ENCODE measurements at regions not wholly inside any gene's neighbourhood (a gene's known extent, or its start where the extent isn't known, plus 50 kb on each side); places are given as distances from the start of the nearest gene placed in this dataset.
A peak's percentile ranks its signal among the peaks of the same experiment; 100 is the strongest.
"Not testable (repeated sequence)": the region's sequence is repeated elsewhere in the genome, so short reads cannot be mapped to it uniquely, and the experiment has no call there.

- Histone ChIP-seq H3K4me3 (ENCODE audit: low read length in 3 of 3) (no peak overlapping the region), H3K27me3 (ENCODE audit: control insufficient read depth, insufficient read depth, low read length) (no peaks in the 10 kb centered on the region), H3K9ac (ENCODE audit: low read length in 3 of 3) (no peak overlapping the region), H3K4me1 (ENCODE audit: control insufficient read depth in 2 of 3, insufficient read depth in 2 of 3, low read depth in 1 of 3, low read length in 3 of 3) (peaks cover 0 to 3% (median 0%) of the 10 kb centered on the region in 3 donors), H3K27ac (ENCODE audit: low read depth in 2 of 2, low read length in 2 of 2) (no peak overlapping the region), H3K9me3 (ENCODE audit: control insufficient read depth in 2 of 3, insufficient read depth in 1 of 3, low read length in 3 of 3) (no peaks in the 10 kb centered on the region), H3K36me3 (ENCODE audit: control insufficient read depth in 2 of 3, insufficient read depth in 3 of 3, low read length in 3 of 3) (no peaks in the 10 kb centered on the region)
- intact Hi-C loops (cut with DNase I), result no loop called here
- TF ChIP-seq CTCF (IDR thresholded peaks at IDR 0.05; ENCODE audit: borderline replicate concordance, extremely low read depth, insufficient read depth), result no peak
- FAIRE-seq (no peak), DNase-seq (no peak)
Measured at GRCh38 chr4:127509155-127509554, 123.6 kb upstream of the INTU start.

- H3K4me3 ChIP-seq (ENCODE audit: low read length in 3 of 3); intact Hi-C loops (cut with DNase I); H3K27me3 ChIP-seq (ENCODE audit: control insufficient read depth, insufficient read depth, low read length); H3K36me3 ChIP-seq (ENCODE audit: control insufficient read depth in 2 of 3, insufficient read depth in 3 of 3, low read length in 3 of 3); FAIRE-seq; H3K9ac ChIP-seq (ENCODE audit: low read length in 3 of 3); H3K4me1 ChIP-seq (ENCODE audit: control insufficient read depth in 2 of 3, insufficient read depth in 2 of 3, low read depth in 1 of 3, low read length in 3 of 3); H3K27ac ChIP-seq (ENCODE audit: low read depth in 2 of 2, low read length in 2 of 2); DNase-seq; H3K9me3 ChIP-seq (ENCODE audit: control insufficient read depth in 2 of 3, insufficient read depth in 1 of 3, low read length in 3 of 3): not testable (repeated sequence)
Measured at GRCh38 chr4:127512672-127513071, 120.1 kb upstream of the INTU start.

GRCh38 chr4:127515259-127515658 is 117.5 kb upstream of the INTU start:
- H3K27ac ChIP-seq (ENCODE audit: low read depth in 2 of 2, low read length in 2 of 2); H3K4me3 ChIP-seq (ENCODE audit: low read length in 3 of 3); H3K4me1 ChIP-seq (ENCODE audit: control insufficient read depth in 2 of 3, insufficient read depth in 2 of 3, low read depth in 1 of 3, low read length in 3 of 3); FAIRE-seq; H3K9me3 ChIP-seq (ENCODE audit: control insufficient read depth in 2 of 3, insufficient read depth in 1 of 3, low read length in 3 of 3); H3K9ac ChIP-seq (ENCODE audit: low read length in 3 of 3); H3K27me3 ChIP-seq (ENCODE audit: control insufficient read depth, insufficient read depth, low read length); DNase-seq; intact Hi-C loops (cut with DNase I); H3K36me3 ChIP-seq (ENCODE audit: control insufficient read depth in 2 of 3, insufficient read depth in 3 of 3, low read length in 3 of 3): not testable (repeated sequence)

DNA sequence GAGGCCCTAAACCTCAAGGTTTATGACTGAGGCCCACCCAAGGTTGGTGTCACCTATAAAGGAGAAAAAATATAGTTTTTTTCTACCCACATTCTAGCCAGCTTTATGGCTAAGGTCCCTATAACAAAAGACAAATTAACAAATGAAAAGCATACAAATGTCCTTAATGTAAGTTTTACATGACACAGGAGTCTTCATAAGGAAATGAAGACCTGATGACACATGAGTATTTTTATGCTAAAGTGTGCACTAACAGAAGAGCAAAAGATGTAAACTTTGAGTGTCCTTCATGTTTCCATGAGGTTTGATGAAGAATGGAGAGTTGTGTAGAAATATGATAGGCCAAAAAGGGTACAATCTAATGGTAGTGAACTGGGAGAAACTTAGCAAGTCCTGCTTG is 114.7 kb upstream of the INTU start:
- FAIRE-seq (no peak), DNase-seq (no peak)
- intact Hi-C loops (cut with DNase I), result no loop called here
- H3K27me3 ChIP-seq (ENCODE audit: control insufficient read depth, insufficient read depth, low read length), result no peaks in the 10 kb centered on the region
- no peaks in the 10 kb centered on the region for H3K4me1 ChIP-seq (ENCODE audit: control insufficient read depth in 2 of 3, insufficient read depth in 2 of 3, low read depth in 1 of 3, low read length in 3 of 3)
- no peak overlapping the region for H3K9ac ChIP-seq (ENCODE audit: low read length in 3 of 3)
- no peaks in the 10 kb centered on the region for H3K36me3 ChIP-seq (ENCODE audit: control insufficient read depth in 2 of 3, insufficient read depth in 3 of 3, low read length in 3 of 3)
- no peak overlapping the region for H3K4me3 ChIP-seq (ENCODE audit: low read length in 3 of 3)
- no peaks in the 10 kb centered on the region for H3K9me3 ChIP-seq (ENCODE audit: control insufficient read depth in 2 of 3, insufficient read depth in 1 of 3, low read length in 3 of 3)
- no peak overlapping the region for H3K27ac ChIP-seq (ENCODE audit: low read depth in 2 of 2, low read length in 2 of 2)
- no peak for TF ChIP-seq CTCF (IDR thresholded peaks at IDR 0.05; ENCODE audit: borderline replicate concordance, extremely low read depth, insufficient read depth)

GRCh38 chr4:127521463-127521862 is 111.3 kb upstream of the INTU start:
- no peak for FAIRE-seq
- no peaks in the 10 kb centered on the region for H3K9me3 ChIP-seq (ENCODE audit: control insufficient read depth in 2 of 3, insufficient read depth in 1 of 3, low read length in 3 of 3)
- peak in 1 of 5 donors; percentile 36 for DNase-seq
- no peak overlapping the region for H3K9ac ChIP-seq (ENCODE audit: low read length in 3 of 3)
- no peaks in the 10 kb centered on the region for H3K36me3 ChIP-seq (ENCODE audit: control insufficient read depth in 2 of 3, insufficient read depth in 3 of 3, low read length in 3 of 3)
- H3K4me1 ChIP-seq (ENCODE audit: control insufficient read depth in 2 of 3, insufficient read depth in 2 of 3, low read depth in 1 of 3, low read length in 3 of 3), result no peaks in the 10 kb centered on the region
- no peak overlapping the region for H3K4me3 ChIP-seq (ENCODE audit: low read length in 3 of 3)
- no peaks in the 10 kb centered on the region for H3K27me3 ChIP-seq (ENCODE audit: control insufficient read depth, insufficient read depth, low read length)
- H3K27ac ChIP-seq (ENCODE audit: low read depth in 2 of 2, low read length in 2 of 2), result no peak overlapping the region
- TF ChIP-seq CTCF (IDR thresholded peaks at IDR 0.05; ENCODE audit: borderline replicate concordance, extremely low read depth, insufficient read depth), result no peak
- intact Hi-C loops (cut with DNase I), result no loop called here

All from kidney (tissue), 13 donors.